Progenitor cell of endocrine pancreas (in vitro differentiated cells): ENCODE measurements at regions not wholly inside any gene's neighbourhood (a gene's known extent, or its start where the extent isn't known, plus 50 kb on each side); places are given as distances from the start of the nearest gene placed in this dataset.

ENCODE experiments used
- DNase-seq: peaks from one replicate; pipeline ENCODE4 v3.0.0; 2021; ENCODE audit warnings: low spot score; ENCODE audit not compliant: unreplicated experiment
- H3K27ac Mint-ChIP-seq: 2 replicates; pipeline ENCODE4 v1.8.0; 2021; ENCODE audit warnings: mild to moderate bottlenecking, moderate library complexity, mixed read lengths
- H3K27me3 Mint-ChIP-seq: 2 replicates; pipeline ENCODE4 v1.8.0; 2021; ENCODE audit warnings: mixed read lengths
- H3K36me3 Mint-ChIP-seq: 2 replicates; pipeline ENCODE4 v1.8.0; 2022; ENCODE audit warnings: mixed read lengths; ENCODE audit not compliant: insufficient read depth
- H3K4me1 Mint-ChIP-seq: 2 replicates; pipeline ENCODE4 v1.8.0; 2021; ENCODE audit warnings: low read depth, mixed read lengths
- H3K4me3 Mint-ChIP-seq: 2 replicates; pipeline ENCODE4 v1.8.0; 2021; ENCODE audit warnings: low read depth, mild to moderate bottlenecking, moderate library complexity, mixed read lengths
- H3K9me3 Mint-ChIP-seq: 2 replicates; pipeline ENCODE4 v1.8.0; 2021; ENCODE audit warnings: low read depth, mixed read lengths
- TF ChIP-seq, protein P1 (sequence below): fragments of 200-600 bp; sonication (generic); IDR thresholded peaks from one replicate; pipeline ENCODE4 v1.5.0; 2021; ENCODE audit warnings: antibody characterized with exemption, mild to moderate bottlenecking; ENCODE audit not compliant: unreplicated experiment

DNA sequence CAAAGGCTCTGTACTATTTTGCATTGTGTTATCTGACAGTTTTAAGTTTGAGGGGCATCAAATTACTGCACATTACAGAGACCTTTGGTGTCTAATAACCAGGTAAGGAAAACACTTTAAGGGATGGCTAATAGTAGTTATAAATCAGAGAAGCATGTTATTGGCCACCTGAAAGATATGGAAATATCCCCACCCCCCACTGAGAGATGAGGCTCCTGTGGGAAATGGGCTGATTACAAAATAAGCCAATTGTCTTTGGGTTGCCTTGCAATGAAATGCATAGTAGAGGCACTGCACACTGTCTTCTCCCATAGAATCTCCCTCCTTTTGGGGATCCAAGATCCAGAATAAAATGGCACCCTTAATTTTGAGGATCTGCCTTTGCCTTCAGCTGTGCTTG lies 91.0 kb downstream of the IGLL5 start:
- TF ChIP-seq, protein P1, sequence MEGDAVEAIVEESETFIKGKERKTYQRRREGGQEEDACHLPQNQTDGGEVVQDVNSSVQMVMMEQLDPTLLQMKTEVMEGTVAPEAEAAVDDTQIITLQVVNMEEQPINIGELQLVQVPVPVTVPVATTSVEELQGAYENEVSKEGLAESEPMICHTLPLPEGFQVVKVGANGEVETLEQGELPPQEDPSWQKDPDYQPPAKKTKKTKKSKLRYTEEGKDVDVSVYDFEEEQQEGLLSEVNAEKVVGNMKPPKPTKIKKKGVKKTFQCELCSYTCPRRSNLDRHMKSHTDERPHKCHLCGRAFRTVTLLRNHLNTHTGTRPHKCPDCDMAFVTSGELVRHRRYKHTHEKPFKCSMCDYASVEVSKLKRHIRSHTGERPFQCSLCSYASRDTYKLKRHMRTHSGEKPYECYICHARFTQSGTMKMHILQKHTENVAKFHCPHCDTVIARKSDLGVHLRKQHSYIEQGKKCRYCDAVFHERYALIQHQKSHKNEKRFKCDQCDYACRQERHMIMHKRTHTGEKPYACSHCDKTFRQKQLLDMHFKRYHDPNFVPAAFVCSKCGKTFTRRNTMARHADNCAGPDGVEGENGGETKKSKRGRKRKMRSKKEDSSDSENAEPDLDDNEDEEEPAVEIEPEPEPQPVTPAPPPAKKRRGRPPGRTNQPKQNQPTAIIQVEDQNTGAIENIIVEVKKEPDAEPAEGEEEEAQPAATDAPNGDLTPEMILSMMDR, result no peak
- peaks cover 25% of the 10 kb centered on the region for H3K27me3 Mint-ChIP-seq
- no peak overlapping the region for H3K27ac Mint-ChIP-seq
- no peak for DNase-seq
- H3K9me3 Mint-ChIP-seq, result peaks cover 24% of the 10 kb centered on the region
- no peaks in the 10 kb centered on the region for H3K36me3 Mint-ChIP-seq
- no peaks in the 10 kb centered on the region for H3K4me1 Mint-ChIP-seq
- H3K4me3 Mint-ChIP-seq, result no peak overlapping the region

- Mint-ChIP-seq H3K9me3 (peaks cover 24% of the 10 kb centered on the region), H3K4me3 (no peak overlapping the region), H3K27ac (no peak overlapping the region), H3K4me1 (no peaks in the 10 kb centered on the region), H3K36me3 (no peaks in the 10 kb centered on the region), H3K27me3 (peaks cover 22% of the 10 kb centered on the region)
- DNase-seq, result no peak
- TF ChIP-seq, protein P1, result no peak
These were observed 91.1 kb upstream of the GNAZ start for GRCh38 chr22:22979121-22979724.

DNA sequence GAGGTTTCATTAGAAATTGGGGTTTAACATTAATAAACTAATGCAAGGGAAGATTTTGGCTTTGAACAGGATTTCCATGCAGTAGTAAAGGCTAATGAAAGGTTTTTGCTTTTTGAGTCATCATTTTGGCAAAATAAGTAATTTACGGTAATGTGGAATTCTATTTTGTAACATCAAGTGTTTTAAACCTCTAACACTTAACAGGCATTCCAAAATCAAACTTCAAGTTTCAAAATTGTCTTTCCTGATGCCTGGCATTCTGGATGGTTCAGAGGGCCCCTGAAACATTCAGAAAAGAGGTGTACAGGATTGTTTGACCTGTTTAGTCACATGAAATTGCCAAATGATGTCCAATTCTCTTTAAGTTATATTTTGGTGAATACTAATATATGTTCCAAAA lies 90.4 kb upstream of the GNAZ start:
- no peaks in the 10 kb centered on the region for H3K36me3 Mint-ChIP-seq
- no peak overlapping the region for H3K27ac Mint-ChIP-seq
- DNase-seq, result no peak
- H3K9me3 Mint-ChIP-seq, result peaks cover 24% of the 10 kb centered on the region
- peaks cover 16% of the 10 kb centered on the region for H3K27me3 Mint-ChIP-seq
- peaks cover 3% of the 10 kb centered on the region for H3K4me1 Mint-ChIP-seq
- TF ChIP-seq, protein P1, result no peak
- no peak overlapping the region for H3K4me3 Mint-ChIP-seq

DNA sequence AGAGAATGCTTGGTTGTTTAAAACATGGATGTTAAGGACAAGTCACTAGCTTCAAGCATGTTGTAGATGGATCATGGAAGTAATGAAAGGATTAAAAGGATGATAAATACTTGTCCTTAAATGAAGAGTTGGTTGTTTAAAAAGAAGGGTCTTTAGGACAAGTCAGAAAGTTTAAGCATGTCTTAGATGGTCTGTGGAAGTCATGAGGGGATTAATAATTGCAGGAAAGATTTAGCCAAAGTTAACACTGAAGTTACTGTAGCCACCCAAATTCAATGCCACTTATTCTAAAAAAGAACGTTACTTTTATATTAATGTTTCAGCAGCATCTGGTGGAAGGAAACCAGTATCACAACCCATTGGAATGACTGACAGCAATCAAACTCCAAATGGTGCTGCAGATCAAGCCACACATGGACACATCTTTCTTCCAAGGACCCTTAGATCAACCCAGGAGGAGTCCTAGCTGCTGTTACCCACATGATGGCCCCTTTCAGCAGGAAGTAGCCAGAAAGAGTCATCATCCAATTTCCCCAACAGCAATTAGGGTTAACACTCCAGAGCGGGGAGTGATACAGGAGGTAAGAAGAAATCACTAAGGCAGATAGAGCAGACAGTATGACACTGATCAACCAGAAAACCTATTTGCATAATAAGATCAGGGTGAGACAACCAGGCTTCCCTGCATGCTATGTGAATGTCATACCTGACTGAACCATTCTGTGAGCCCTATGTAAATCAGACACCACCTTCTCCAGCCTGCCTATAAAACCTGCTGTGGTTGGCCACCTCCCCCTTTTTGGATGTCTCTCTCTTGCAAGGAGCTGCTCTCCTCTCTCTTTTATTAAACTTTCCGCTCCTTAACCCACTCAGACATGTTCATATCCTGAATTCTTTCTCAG lies 88.4 kb upstream of the GNAZ start:
- no peak for DNase-seq
- Mint-ChIP-seq H3K36me3 (no peaks in the 10 kb centered on the region), H3K4me1 (peaks cover 3% of the 10 kb centered on the region), H3K27ac (no peak overlapping the region), H3K4me3 (no peak overlapping the region), H3K27me3 (peaks cover 10% of the 10 kb centered on the region), H3K9me3 (peaks cover 24% of the 10 kb centered on the region)
- TF ChIP-seq, protein P1, result no peak

- no peak for DNase-seq
- peaks cover 12% of the 10 kb centered on the region for H3K27me3 Mint-ChIP-seq
- H3K4me1 Mint-ChIP-seq, result peaks cover 3% of the 10 kb centered on the region
- peaks cover 24% of the 10 kb centered on the region for H3K9me3 Mint-ChIP-seq
- H3K36me3 Mint-ChIP-seq, result no peaks in the 10 kb centered on the region
- H3K27ac Mint-ChIP-seq, result no peak overlapping the region
- H3K4me3 Mint-ChIP-seq, result no peak overlapping the region
- TF ChIP-seq, protein P1, result no peak
These were observed 87.7 kb upstream of the GNAZ start for GRCh38 chr22:22982616-22983015.
